Suppressor macrophage treated with lipopolysaccharide for 4 hours (primary cell): ENCODE measurements at regions not wholly inside any gene's neighbourhood (a gene's known extent, or its start where the extent isn't known, plus 50 kb on each side); places are given as distances from the start of the nearest gene placed in this dataset.
"Not testable (repeated sequence)": the region's sequence is repeated elsewhere in the genome, so short reads cannot be mapped to it uniquely, and the experiment has no call there.

Experiments
- DNase-seq: peaks from one replicate; pipeline ENCODE4 v3.0.0-alpha.2; 2020

DNA sequence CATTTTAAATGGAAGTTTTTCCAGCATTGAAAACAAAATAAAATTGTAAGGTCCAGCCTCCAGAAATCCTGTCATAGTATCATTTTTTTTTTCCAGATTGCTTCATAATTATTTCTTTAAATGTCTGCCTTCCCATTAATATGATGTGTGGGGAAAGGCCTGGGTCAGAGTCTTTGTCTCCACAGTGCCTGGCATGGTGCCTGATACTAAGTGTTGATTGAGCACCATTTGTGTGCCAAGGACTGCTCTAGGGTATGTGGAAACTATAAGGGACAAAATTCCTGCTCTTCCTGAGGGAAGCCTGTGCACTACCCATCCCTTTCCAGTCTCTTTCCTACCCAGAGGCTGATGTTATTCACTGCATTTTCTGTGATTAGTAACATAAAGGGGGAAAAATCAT is 53.1 kb upstream of the BEND4 start:
- DNase-seq: no peak

DNA sequence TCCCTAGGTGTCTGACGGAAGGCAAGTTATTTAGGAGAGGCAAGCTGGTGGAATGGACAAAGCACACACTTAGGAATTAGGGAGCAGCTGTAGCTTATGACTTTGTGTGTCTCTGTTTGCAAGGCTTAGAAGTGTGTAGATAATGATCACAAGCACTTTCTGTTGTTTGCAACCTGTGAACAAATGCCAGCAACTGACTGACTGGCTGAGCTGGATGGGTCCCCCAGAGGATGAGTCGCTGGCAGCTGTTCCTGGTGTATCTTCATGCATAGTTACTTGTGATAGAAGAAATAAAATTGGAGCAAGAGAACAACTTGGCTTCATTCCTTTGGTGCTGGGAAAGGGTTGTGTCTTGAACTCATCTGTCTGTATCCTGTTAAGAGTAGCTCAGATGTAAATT is 64.2 kb upstream of the BEND4 start:
- DNase-seq: no peak

DNA sequence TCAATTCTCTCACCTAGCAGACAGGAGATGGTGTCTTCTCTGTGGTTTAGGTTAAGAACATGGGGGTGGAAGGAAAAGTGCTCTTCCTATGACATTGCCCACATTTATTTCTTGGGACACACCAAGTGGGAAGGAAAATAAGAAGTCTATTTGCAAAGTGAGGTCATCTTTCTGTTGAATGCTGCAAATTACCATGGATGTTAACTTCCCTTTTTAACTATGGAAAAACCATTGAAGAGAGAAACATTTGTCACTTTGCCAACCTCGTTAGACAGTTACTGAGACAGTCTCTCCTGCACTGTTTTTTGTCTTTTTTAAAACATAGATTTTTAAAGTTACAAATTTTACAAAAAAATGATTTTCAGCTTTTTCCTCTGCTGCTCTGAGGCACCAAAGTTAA is 72.8 kb upstream of the BEND4 start:
- DNase-seq: peak; percentile 5

DNA sequence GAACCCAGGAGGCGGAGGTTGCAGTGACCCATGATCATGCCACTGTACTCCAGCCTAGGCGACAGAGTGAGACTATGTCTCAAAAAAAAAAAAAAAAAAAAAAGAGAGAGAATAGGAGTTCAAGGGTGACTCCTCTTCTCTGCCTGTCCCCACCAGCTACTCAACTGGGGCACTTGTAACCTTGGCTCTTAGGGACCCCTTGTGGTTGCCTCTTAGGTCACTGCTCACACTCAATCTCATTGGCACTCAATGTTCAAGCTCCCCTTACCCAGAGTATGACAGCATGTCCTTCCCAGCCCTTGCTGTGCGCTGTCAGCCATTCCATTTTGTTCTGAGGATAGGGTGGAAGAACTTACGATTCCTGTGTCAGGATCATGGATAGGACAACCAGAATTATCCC is 82.4 kb upstream of the BEND4 start:
- no peak for DNase-seq

DNA sequence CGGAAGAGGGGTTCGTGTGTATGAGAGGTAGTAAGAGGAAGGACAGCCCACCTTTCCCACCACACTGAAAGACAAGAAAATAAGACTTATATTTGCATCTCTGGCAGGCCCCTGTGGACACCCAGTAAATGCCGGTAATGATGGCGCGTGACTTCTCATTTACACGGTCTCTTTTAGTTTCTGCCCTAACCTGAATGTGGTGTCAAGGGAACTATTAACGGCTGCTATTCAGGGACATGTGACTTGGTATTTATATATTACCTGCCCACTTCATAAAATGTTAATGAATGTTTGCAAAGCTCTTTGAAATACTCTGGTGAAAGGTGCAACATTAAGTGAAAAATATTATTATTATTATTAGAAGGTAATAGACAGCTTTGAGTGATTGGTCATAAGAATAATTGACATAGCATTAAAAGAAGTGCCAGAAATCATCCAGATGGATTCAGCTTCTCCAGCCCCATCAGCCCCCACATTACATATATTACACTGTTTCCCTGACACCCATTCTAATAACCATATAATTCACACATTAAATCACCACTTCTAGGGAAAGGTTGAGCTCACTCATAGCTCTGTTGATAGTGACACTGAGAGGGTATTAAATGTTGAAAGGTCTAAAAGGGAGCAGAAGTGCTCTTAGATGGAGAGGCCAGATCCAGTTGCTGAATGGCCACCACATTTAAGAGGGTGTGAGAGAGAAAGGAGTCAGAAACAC is 83.0 kb upstream of the BEND4 start:
- DNase-seq: no peak

DNA sequence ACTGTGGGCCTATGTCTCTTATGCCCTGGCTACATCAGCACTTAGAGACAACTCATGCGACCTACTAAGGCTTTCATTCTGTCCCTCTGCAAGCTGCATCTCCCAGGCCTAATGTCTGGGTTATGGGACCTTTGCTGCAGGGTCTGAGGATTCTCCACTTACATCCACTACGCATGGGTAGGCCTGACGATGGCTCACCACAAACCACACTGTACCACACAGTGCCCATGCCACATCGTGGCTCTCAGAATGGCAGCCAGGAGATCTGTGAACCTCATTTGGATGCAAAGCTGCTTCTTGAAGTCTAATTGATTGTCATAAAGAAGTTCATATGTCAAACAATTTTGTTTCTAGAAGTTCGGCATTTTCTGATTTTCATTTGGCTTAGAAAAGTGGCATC is 84.6 kb upstream of the BEND4 start:
- DNase-seq: no peak

DNA sequence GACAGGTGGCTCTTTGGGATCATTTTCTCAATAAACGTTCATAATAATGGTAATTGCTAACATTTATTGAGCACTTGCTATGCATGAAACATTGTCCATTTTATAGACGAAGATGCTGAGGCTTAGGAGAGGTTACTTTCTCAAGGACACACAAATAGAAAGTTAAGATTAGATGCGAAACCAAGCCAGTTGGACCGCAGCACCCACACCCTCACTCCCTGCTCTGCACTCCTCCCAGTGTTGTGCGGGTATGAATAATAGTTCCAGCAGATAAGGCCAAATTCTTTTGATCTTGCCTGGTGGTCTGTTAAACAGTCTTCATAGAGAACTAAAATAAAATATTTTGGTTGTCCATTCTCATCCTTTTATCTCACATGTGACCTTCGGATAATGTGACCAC is 85.0 kb upstream of the BEND4 start:
- DNase-seq: no peak

DNA sequence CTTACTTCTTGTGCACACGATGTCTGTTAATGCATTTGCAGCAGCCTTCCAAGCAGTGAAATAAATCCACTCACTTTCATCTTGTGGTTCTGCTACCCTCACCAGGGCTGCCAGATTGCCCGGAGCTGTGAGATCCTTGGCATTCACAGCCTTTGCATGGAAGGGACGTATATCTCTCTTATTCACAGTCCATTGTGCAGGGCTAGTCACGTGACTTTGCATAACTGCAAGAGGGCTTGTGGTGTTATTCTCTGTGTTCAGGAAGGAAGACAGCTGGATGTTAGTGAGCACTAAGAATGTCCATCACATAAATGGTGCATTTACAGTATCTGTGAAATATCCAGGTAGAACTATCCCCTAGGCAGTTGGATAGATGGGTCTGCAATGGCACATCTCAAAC is 96.5 kb upstream of the BEND4 start:
- no peak for DNase-seq

DNA sequence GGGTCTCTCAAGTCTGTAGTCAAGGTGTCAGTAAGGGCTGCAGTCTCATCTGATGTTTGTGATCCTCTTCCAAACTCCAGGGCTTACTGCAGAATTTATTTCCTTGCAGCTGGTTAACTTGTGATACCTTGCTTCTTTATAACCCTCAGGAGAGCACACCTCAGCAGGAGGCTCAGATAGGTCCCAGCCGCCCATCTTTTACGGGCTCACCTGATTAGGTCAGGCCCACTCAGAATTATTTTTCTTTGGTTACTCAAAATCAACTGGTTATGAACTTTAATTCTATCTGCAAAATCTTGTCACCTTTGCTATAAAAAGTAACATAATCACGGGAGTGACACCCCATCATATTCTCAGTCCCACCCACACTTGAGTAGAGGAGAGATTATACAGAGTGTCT is 99.9 kb upstream of the BEND4 start:
- DNase-seq: no peak

DNA sequence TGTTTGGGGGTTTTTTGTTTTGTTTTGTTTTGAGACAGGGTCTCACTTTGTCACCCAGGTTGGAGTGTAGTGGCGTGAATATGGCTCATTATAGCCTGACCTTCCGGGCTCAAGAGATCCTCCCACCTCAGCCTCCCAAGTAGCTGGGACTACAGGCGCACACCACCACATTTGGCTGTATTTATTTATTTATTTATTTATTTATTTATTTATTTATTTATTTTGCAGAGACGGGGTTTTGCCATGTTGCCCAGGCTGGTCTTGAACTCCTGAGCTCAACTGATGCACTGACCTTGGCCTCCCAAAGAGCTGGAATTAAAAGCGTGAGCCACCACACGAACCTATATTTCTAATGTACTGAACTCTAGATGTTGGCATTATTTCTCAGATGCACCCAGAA is 105.2 kb upstream of the BEND4 start:
- not testable (repeated sequence) for DNase-seq

DNA sequence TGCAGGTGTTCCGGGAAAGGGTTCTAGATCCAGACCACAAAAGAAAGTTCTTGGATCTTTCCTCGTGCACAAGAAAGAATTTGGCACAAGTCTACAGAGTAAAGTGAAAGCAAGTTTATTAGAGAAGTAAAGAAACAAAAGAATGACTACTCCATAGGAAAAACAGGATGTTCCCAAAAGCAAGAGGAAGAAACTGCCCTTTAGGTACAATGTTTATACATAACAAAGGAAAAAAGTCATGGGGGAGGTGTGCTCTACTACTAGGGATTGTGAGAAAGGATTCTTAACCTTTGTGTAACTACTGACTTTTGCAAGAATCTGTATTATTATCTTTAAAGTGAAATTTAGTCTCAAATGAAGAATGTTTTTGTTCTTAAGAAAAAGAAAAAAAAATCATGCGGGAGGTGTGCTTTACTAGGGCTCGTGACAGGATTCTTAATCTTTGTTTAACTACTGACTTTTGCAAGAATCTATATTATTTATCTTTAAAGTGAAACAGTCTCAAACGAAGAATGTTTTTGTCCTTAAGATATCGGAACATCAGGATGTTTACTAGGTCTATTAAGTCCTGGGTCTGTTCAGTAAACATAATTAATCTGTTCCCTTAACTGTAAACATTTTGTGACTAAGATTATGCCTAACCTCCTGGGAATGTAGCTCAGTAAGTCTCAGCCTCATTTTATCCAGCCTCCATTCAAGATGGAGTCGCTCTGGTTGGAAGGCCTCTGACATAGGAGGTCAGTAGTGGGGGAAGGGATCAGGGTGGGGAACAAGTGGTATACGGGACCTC is 110.4 kb upstream of the BEND4 start:
- no peak for DNase-seq

DNA sequence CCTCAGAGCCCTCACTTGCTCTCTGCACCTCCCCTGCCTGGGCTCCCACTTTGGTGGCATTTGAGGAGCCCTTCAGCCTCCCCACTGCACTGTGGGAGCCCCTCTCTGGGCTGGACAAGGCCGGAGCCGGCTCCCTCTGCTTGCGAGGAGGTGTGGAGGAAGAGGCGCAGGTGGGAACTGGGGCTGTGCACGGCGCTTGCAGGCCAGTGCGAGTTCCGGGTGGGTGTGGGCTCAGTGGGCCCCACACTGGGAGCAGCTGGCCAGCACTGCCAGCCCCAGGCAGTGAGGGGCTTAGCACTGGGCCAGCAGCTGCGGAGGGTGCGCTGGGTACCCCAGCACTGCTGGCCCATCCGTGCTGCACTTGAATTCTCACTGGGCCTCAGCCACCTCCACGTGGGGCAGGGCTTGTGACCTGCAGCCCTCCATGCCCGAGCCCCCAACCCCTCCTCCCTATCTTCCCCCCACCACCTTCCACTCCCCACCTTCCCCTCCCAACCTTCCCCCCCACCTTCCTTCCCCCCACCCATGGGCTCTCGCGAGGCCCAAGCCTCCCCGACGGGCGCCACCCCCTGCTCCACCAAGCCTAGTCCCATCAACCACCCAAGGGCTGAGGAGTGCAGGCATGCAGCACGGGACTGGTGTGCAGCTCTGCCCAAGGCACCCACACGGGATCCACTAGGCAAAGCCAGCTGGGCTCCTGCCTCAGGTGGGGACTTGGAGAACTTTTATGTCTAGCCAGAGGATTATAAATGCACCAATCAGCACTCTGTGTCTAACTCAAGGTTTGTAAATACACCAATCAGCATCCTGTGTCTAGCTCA is 113.5 kb upstream of the BEND4 start:
- DNase-seq: no peak

DNA sequence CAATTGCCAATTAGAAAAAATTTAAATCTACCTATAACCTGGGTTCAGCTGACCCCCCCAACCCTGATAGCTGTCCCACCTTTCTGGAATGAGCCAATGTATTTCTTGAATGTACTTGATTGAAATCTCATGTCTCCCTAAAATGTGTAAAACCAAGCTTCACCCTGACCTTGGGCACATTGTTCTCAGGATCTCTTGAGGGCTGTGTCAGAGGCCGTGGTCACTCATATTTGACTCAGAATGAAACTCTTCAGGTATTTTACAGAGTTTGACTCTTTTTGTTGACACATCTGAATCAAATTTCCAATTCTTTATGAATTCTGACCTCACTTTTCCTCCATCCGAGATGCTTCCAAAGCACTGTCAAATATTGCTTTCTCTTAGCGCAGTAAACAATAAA is 115.3 kb upstream of the BEND4 start:
- DNase-seq: no peak

DNA sequence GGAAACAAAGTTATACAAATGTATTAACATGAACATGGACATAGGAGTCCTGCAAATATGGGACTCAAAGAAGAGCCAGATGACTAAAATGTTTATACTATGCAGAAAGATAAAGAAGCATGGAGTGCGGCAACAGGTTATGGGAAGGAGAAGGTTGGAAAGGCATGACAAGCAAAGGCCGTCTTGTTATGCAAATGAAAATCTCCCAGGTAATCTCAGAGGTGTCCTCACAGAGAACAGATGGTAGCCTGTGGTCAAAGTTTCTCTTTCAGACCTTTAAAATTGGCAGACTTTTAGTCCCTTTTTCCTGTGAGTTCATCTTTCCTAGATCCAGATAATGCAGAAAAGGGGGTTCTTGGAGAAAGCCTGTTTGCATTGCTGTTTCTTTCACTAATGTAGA is 116.4 kb upstream of the BEND4 start:
- no peak for DNase-seq

DNA sequence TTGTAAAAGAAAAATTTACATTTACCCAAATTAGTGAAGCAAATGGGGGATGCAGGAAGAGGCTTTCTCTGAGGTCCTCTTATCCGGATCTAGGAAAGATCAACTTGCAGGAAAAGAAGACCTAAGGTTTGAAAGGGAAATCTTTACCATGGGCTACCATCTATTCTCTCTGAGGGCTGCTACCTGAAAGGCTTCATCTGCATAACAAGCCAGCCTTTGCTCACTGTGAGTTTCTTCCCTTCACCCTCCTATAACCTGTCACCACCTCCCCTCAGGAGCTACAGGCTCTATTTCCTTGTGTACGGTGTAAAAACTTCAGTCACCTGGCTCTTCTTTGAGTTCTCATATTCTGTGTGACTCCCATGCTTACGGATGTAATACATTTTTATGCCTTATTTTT is 118.6 kb upstream of the BEND4 start:
- no peak for DNase-seq

DNA sequence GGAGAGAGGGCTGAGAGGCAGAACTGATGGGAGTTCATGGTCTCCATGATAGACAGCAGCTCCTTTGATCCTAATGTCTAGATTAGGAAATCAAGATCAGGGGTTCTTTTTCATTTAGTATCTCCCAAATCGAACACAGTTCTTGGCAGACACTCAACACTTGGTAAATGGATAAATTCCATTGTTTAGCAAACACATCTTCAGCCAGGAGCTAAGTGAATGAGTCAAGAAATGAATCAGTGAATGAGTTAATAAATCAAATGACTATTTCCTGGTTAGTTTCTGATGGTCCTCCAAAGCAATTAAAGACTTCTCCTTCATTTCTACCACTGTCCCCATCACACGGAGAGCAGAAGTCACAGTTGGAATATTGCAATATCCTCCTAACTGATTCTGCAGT is 120.0 kb upstream of the SHISA3 start:
- DNase-seq: no peak

DNA sequence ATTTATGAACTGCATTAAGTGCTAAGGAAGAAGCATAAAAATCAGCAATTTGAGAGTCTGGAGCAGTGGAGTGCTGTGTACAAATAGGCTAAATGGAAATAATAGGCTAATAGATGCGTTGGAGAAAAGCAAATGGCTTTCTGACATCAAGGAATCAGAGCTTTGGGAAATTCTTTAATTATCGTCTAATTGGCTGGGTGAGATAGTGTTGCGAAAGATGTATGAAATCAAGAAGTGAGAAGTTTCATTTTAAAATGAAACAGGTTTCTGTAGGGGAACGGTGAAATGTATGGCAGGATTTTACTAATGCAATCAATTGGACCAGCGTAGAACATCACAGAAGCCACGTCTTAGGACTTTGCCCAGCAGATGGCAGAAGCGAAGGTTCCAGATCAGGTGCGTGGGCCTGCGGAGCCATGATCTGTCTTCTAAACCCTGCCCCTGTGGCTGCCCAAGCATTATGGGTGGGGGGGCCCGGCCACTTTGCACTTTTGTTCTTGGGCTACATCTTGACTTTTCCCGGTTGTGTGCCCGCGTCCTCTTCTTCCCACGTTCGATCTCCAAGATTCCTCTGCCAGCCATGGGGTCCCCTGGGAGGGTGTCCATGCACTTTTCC is 118.5 kb upstream of the SHISA3 start:
- peak; percentile 5 for DNase-seq

DNA sequence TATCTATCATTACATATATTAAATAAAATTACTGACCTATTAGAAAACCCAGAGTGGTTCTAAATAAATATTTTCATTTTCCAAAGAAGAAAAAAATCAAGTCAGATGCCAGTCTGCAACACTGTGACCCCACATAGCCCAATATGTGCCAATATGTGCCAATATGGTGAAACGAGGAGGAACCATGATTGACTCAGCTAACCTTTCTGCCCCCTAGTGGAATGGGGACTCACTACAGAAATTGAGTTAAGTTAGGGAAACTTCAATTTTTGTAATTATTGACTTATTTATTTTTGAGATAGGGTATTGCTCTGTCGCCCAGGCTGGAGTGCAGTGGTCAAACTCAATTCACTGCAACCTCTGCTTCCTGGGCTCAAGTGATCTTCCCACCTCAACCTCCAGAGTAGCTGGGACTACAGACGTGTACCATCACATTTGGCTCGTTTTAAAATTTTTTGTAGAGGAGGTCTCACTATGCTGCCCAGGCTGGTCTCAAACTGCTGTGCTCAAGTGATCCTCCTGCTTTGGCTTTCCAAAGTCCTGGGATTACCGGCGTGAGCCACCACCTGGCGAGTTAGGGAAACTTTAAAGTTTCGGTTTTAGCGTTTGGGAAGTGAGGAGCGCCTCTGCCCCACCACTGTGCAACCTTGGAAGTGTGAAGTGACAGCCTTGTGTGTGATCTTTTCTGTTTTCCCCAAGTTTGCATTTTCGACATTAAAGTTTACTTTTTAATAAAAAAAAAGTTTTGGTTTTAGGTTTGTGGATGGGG is 116.8 kb upstream of the SHISA3 start:
- DNase-seq: peak; percentile 70

DNA sequence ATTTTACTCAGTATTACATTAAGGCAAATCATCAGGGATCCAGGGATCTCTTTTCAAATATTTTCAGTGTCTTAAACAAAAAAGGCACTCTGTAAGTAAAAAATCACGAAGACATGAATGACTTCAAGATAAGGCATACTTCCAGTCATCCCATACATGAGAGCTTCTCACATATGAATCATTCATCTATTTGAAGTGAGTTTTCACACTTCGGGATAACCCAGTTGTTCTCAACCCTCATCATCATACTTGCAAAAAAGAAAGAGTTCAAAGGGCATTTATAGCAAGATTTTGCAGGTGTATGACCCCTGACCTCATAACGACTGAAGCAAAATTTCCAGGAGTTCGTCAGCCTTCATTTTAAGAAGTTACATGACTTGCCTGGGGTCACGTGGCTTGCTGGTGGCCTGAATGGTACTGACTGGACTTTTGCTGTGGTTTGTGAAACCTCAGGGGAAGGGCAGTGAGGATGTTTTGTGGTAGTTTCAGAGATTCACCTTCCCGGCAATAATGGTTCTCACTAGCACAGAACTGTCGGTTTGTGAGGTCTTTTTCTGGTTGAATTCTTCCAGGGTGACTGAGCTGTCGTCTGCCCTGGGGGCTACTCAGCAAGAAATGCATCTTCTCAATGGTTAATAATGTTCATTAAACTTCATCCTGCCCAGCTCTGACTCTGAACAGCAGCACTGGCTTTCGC is 115.8 kb upstream of the SHISA3 start:
- no peak for DNase-seq

DNA sequence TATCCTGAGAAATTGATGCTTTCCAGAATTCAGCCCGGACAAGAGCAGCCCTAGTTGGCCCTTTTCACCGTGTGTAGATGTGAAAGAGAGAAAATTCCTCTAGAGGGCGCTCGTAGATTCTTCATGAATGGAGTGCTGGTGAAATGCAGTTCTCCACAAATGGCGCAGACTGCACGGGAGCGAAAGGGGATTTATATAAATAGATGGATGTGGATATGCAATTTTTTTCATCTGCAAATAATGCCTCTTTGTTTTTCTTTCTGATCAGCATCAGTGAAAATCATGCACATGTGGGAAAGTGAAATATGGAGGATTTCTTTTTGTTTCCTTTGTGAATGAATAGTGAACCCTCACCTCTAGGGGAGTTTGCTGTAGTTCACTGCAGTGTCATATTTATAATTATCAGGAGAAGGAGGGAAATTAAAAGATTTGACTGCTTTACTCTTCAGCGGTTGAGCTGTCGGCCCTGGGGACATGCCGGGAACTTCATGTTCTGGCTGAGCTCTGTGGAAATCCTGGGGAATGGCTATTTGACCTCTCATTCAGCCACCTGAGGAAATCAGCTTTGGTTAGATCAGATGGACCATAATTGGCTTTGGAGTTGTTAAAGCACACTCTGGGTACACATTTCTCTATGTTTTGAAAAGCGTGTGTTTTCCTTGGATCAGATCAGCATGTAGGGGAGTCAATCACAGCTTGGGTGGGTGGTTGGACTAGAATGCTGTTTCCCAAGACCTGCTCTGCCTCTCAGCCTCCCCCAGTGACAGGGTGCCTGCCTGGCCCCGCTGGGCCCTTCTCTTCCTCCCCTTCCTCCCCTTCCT is 115.0 kb upstream of the SHISA3 start:
- DNase-seq: peak; percentile 81

DNA sequence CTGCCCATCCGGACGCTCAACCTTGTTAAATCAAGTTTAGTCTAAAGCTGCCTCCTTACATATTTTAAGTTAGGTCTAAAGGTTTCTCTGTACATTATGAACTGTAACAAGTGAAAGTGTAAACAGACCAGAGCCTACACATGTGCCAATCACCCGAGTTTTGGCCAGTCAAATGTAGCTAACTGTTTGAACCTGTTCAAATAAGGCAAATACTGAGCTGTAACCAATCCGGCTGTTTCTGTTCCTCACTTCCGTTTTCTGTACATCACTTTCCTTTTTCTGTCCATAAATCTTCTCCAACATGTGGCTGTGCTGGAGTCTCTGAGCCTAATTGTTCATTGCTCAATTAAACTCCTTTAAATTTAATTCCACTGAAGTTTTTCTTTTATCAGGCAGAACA is 113.3 kb upstream of the SHISA3 start:
- DNase-seq: no peak
